ENCODE measurements at regions not wholly inside any gene's neighbourhood (a gene's known extent, or its start where the extent isn't known, plus 50 kb on each side); places are given as distances from the start of the nearest gene placed in this dataset.

DNA sequence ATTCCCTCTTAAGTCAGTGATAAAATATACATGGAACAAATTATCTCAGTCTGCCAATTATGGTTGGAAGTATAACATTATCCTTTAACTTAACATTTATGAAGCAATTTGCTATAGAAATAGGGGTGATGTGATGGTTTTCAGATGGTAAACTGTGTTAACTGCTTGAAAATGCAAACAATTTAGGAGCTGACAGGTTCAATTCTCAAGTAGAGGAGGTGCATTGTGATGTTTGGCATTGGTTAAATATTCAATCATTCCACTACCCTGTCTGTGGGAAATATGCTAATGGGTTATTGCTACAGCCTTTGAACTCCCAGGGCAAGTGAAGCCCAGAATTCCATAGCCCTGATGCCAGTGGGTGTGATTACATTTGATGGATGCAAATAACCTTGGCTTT is 243.4 kb upstream of the GK2 start:
- no peaks in the 10 kb centered on the region for H3K9me3 ChIP-seq
- H3K27me3 ChIP-seq: no peaks in the 10 kb centered on the region
- no peak for DNase-seq (ENCODE audit: low spot score in 2 of 2)
- H3K27ac ChIP-seq: no peak overlapping the region
- TF ChIP-seq CTCF (IDR thresholded peaks at IDR 0.05) (no peak), EP300 (IDR thresholded peaks at IDR 0.05) (no peak), POLR2A (IDR thresholded peaks at IDR 0.05) (no peak)
- H3K4me1 ChIP-seq: peaks cover 0 to 20% (median 0%) of the 10 kb centered on the region in 4 donors
- H3K4me3 ChIP-seq: no peak overlapping the region
- no peaks in the 10 kb centered on the region for H3K36me3 ChIP-seq

DNA sequence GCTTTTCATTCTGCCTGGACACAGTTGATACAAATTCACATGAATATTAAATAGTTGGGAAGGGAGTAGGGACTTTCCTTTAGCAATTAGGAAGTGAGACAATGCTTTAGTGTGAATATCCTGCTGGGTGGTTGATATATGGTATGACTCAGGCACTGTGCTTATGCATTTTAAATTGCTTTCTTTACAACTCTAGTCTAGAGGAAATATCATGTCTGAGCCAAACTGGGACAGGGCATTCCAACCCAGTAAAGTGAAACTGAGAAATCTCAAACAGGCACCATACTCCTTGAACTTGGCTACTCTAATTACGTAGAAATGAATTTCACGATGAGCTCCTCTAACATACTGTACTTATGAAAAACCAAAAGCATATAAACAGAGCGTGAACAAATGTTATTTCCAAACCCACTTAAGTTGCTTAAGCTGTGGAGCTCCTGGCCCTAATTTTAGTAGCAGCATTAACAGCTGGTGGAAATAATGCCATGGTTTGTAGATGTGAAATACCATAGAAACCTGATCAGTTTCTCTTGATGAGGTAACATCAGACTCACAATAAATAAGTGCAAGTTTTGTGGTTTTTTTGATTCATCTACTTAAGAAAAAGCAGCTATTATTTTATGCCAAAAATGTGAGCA is 242.9 kb upstream of the GK2 start:
- Histone ChIP-seq H3K36me3 (no peaks in the 10 kb centered on the region), H3K9me3 (no peaks in the 10 kb centered on the region), H3K4me3 (no peak overlapping the region), H3K27me3 (no peaks in the 10 kb centered on the region), H3K27ac (no peak overlapping the region), H3K4me1 (peaks cover 0 to 20% (median 0%) of the 10 kb centered on the region in 4 donors)
- TF ChIP-seq POLR2A (IDR thresholded peaks at IDR 0.05) (no peak), EP300 (IDR thresholded peaks at IDR 0.05) (no peak), CTCF (IDR thresholded peaks at IDR 0.05) (no peak)
- DNase-seq (ENCODE audit: low spot score in 2 of 2): no peak
- WGBS, 2 donors: 56 to 65% methylated on average over 3 of the region's 3 CpGs

GRCh38 chr4:79650217-79650616 is 242.2 kb upstream of the GK2 start:
- Histone ChIP-seq H3K27me3 (no peaks in the 10 kb centered on the region), H3K9me3 (no peaks in the 10 kb centered on the region), H3K27ac (no peak overlapping the region), H3K4me3 (no peak overlapping the region), H3K4me1 (peaks cover 0 to 20% (median 0%) of the 10 kb centered on the region in 4 donors), H3K36me3 (no peaks in the 10 kb centered on the region)
- no peak for DNase-seq (ENCODE audit: low spot score in 2 of 2)
- TF ChIP-seq POLR2A (IDR thresholded peaks at IDR 0.05) (no peak), CTCF (IDR thresholded peaks at IDR 0.05) (no peak), EP300 (IDR thresholded peaks at IDR 0.05) (no peak)
- 75 to 84% methylated on average over 2 of the region's 2 CpGs for WGBS, 2 donors

DNA sequence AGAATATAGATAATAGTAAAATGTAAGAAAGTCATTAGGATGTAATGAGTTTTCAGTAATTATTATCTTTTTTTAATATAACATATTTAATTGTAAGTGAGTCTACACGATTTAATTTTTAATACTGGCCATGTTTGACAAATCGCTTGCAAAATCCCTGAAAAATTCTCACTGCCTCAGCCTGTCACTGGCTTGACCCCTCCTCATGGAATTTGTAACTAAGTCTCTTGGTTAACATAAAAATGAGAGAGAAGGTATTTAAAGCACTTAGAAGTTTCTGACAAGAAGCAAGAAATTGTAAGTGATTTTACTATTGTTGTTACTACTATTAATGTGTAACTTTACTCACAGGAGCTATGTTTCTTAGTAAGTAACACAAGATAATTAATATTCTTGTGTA is 237.9 kb upstream of the GK2 start:
- no peaks in the 10 kb centered on the region for H3K9me3 ChIP-seq
- no peak overlapping the region for H3K27ac ChIP-seq
- no peaks in the 10 kb centered on the region for H3K36me3 ChIP-seq
- no peak overlapping the region for H3K4me3 ChIP-seq
- H3K27me3 ChIP-seq: no peaks in the 10 kb centered on the region
- no peak for TF ChIP-seq POLR2A (IDR thresholded peaks at IDR 0.05)
- no peak for DNase-seq (ENCODE audit: low spot score in 2 of 2)
- 73 to 82% methylated on average over 2 of the region's 2 CpGs for WGBS, 2 donors
- peaks cover 0 to under 1% (median 0%) of the 10 kb centered on the region in 4 donors for H3K4me1 ChIP-seq

DNA sequence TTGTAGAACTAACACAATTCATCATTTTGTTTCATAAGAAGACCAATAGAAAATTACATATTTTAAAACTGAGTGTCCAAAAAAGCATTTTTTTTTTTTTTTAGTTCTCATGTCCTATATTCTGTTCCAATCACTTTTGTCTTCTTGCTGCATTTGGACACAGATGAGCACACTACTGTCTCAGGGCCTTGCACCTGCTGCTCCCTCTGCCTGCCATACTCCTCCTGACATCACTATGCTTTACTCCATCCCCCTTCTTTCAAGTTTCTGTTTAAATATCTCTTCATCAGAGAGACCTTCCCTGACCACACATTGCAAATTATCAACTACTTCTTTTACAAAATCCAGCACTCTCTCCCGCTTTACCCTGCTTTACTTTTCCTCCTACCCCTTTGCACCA is 230.7 kb upstream of the GK2 start:
- 97 to 100% methylated on average over 1 of the region's 1 CpG for WGBS, 2 donors
- no peak overlapping the region for H3K27ac ChIP-seq
- no peaks in the 10 kb centered on the region for H3K27me3 ChIP-seq
- no peaks in the 10 kb centered on the region for H3K9me3 ChIP-seq
- no peak for DNase-seq (ENCODE audit: low spot score in 2 of 2)
- H3K4me3 ChIP-seq: no peak overlapping the region
- no peaks in the 10 kb centered on the region for H3K4me1 ChIP-seq
- TF ChIP-seq CTCF (IDR thresholded peaks at IDR 0.05): no peak
- no peak for TF ChIP-seq POLR2A (IDR thresholded peaks at IDR 0.05)
- TF ChIP-seq EP300 (IDR thresholded peaks at IDR 0.05): no peak
- H3K36me3 ChIP-seq: no peaks in the 10 kb centered on the region

GRCh38 chr4:79636991-79637390 is 229.0 kb upstream of the GK2 start:
- WGBS, 2 donors: 69 to 77% methylated on average over 1 of the region's 1 CpG
- no peak overlapping the region for H3K4me3 ChIP-seq
- no peaks in the 10 kb centered on the region for H3K36me3 ChIP-seq
- no peaks in the 10 kb centered on the region for H3K9me3 ChIP-seq
- H3K4me1 ChIP-seq: no peaks in the 10 kb centered on the region
- no peak overlapping the region for H3K27ac ChIP-seq
- TF ChIP-seq EP300 (IDR thresholded peaks at IDR 0.05): no peak
- no peak for TF ChIP-seq CTCF (IDR thresholded peaks at IDR 0.05)
- no peaks in the 10 kb centered on the region for H3K27me3 ChIP-seq
- DNase-seq (ENCODE audit: low spot score in 2 of 2): no peak

Measured in tibial nerve (tissue), 4 donors.